GM21528 (cell line): ENCODE measurements at regions not wholly inside any gene's neighbourhood (a gene's known extent, or its start where the extent isn't known, plus 50 kb on each side); places are given as distances from the start of the nearest gene placed in this dataset.

Experiments used
- ATAC-seq: cut with Tn5 transposase; IDR thresholded peaks from one replicate; pipeline ENCODE4 v1.9.1; 2021; ENCODE audit warnings: mild to moderate bottlenecking, moderate library complexity; ENCODE audit not compliant: unreplicated experiment, low FRiP score

DNA sequence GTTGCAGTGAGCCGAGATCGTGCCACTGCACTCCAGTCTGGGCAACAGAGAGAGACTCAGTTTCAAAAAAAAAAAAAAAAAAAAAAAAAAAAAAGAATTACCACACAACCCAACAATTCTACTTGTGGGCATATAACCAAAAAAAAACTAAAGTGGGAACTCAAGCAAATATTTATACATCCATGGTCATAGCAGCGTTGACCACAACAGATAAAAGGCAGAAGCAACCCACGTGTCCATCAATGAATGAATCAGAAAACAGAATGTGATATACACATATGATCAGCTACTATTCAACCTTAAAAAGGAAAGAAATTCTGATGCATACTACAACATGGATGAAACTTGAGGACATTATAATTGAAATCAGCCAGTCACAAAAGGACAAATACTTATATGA lies 179.3 kb upstream of the NEBL start:
- ATAC-seq = no peak

DNA sequence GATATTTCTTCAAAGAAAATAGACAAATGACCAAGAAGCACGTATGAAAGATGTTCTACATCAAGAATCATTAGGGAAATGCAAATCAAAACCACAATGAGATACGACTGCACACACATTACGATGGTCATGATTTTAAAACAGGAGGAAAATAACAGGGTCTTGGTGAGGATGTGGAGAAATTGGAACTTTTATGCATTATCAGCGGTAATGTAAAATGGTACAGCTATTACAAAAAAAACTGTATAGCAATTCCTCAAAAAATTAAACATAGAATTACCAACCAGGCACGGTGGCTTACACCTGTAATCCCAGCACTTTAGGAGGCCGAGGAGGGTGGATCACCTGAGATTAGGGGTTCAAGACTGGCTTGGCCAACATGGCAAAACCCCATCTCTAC lies 178.8 kb upstream of the NEBL start:
- no peak for ATAC-seq

DNA sequence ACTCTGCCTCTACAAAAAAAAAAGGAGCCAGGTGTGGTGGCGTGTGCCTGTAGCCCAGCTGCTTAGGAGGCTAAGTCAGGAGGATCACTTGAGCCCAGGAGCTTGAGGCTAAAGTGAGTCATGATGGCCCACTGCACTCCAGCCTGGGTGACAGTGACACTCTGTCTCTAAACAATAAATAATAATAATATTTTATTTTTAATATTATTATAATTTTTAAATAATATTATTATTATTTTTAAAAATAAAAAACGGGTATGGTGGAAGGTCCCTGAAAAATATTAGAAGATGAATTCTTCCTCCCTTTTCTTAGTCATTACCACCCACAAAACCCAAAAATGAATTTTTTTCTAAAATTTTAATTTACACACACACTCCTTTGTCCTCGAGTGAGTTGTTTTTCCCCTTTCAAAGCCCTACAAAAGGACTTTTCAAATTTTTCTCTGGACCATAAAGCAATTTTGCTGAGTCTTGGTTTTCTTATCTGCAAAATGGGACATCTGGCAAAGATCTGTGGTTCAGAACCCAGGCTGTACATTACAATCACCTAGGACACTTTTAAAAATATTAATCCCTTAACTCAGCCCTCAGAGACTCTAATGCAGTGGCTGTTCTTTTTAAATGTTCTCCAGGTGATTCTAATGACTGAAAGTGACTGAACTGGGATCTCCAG lies 174.0 kb upstream of the NEBL start:
- ATAC-seq = no peak

DNA sequence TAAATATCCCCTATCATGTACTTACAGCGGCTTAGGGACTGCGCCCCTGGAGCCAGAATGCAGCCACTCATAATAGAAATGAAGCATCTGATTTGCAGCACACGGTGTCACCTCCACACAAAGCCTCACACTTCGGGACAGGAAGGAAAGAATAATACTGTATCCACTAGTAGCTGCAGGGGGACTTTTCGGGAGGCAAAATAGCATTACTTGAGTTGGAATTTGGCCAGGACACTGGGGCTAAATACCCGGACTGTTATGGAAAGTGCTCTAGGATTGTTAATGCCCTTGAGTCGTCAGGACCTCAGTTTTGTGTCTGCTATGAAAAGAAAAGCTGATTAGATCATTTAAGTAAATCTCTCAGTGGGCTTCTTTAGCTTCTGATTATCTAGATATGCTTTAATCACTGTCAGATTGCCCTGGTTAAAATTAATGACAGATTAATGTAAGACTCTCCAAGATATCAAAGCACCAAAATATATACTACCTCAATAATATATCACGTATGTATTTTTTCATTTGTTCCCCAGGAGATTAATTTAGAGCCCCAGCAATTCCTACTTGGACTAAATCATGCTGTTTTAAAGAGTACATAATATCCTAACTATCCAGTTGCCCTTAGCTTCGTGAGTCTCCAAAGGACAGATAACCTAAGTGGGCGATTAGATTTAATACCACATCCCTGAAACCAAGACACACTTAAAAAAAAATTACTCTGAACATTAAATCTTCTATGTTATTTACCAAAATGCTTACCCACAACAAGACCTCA lies 173.0 kb upstream of the NEBL start:
- ATAC-seq = no peak

DNA sequence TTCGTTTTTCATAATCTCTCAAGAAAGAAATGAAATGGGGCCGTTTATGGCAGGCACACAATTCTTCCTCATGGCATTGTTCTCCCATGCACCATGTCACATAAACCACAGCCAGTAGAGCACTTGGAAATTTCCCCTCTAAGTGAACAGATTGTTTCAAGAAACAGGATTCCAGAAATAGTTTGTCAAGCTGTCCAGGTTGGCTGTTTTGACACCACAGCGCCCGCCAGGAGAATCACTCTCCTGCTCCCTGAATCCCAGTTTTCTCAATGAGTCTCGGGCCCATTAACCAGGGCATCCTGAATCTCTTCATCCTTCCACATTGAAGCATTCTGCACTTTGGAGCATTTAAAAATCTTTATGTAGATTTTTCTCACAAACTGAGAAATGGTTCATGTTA lies 172.2 kb upstream of the NEBL start:
- ATAC-seq = no peak

DNA sequence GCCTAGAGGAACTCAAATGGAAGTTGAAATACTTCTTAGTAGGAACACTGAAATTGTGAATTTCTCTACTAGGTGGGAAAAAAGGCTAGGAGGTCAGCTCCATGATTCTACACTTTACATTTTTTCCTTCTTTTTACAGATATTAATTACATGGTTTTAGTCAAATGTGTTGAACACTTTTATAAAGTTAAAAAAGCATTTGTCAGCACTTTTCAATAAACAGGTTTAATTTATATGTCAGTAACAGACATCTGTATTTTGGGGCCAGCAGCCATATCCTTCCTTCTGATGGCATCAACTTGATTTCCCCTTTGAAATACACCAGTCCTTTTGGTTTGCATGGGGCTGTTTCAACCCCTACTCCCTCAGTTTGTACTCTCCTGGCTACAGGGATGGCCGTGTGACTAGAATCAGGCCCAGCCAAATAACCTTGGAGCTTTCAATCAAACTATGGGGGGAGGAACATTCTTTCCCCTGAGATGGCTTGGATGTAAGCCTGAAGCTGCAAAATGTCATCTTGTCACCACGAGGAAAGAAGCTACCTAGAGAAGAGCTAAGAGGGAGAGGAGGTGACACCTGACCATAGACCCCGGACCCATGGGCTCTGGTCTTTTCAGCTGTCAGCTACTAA lies 171.0 kb upstream of the NEBL start:
- no peak for ATAC-seq

DNA sequence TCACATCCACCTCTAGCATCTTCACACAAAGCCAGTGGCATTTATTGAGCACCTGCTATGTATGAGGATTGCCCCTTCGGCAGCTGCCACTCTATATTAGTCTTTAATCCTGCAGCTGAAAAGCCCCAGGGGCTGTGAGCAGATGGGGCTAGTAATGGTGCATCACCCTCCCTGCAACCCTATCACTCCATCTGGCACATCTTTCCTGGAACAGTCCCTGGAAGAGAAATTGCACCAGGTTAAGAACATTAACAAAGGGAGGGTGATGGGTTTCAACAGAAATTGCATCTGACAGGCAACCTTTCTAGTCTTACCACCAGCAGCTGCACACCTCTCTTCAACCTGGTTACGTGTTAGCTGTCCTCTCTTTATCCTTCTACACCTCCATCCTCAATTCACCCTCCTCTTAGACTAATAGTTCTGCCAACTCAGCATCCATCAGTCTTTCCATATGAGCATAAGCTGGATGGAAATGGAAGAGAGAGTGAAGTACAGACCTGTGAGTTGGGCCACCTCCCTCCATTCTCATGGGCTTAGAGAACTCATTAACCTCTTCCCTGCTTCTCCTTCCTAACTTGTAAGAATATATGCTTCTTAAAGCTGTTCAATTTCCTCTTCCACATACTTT lies 168.6 kb upstream of the NEBL start:
- no peak for ATAC-seq

DNA sequence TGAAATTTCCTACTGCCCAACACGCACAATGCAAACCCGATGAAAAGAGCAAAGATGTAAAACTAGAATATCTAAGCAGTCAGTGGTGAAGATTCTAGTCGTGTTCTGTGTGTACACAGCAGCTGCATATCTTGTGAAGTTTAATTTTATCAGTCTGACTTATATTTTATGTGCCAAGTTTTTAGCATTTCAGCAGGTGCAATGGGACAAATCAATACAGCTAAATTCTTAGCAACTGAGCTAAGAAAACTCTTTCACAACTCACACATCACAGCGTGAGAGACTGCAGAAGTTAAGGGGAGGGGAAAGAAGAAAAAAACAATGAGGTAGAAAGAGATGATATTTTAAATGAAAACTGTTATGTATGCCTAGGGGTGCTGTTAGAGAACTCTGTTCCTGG lies 164.9 kb upstream of the NEBL start:
- ATAC-seq = no peak

DNA sequence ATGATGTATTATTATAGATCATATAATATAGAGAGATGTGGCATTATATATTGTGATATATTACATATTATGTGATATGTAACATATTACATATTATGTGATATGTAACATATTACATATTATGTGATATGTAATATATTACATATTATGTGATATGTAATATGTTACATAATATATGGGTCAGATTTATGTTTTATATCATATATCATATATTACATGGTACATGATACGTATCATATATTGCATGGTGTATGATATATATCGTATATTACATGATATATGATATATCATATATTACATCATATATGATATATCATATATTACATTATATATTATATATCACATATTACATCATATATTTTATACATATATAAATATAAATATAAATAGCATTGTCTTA lies 164.1 kb upstream of the NEBL start:
- ATAC-seq = no peak

DNA sequence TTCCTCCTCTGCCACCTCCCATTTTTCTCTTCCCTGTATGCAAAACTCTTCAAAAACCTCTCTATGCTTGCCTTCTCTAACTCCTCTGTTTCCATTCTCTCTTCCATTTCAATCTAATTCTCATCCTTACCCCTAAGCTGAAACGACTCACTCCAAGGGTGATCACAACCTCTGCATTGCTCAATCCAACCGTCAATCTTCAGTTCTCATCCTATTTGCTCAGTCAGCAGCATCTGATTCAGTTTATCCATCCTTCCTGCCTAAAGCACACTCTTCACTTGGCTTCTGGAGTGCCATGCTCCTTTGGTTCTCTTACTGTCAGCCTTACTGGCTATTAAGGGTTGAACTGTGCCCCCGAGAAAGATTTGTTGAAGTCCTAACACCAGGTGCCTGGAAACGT lies 163.5 kb upstream of the NEBL start:
- ATAC-seq = no peak

DNA sequence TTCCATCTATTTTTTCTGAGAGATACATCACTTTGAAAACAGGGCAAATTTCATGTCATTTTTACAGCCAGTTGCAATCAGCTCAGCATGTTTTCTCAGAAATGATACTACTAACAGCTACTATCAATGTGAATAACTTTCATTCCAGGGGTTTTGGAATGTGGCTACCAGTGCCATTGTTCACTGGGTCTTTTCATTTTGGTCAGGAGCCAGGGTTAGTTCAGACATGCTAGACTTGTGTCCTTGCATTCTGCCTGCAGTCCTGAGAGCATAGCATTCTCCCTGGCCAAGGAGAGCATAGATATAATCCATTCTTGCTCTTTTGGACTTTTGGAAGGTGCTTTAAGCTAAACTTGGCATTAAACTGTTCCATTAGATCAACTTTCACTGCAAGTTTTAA lies 160.9 kb upstream of the NEBL start:
- no peak for ATAC-seq

DNA sequence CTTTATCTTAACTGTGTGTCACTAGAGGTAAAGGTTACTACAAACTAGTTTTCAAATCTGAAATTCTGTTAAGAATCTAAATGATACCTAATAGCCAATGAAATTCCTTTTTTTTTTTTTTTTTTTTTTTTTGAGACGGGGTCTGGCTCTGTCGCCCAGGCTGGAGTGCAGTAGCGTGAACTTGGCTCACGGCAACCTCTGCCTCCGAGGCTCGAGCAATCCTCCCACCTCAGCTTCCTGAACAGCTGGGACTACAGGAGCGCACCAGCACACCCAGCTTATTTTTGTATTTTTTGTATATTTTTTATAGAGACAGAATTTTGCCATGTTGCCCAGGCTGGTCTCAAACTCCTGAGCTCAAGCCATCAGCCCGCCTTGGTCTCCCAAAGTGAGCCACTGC lies 160.3 kb upstream of the NEBL start:
- no peak for ATAC-seq

DNA sequence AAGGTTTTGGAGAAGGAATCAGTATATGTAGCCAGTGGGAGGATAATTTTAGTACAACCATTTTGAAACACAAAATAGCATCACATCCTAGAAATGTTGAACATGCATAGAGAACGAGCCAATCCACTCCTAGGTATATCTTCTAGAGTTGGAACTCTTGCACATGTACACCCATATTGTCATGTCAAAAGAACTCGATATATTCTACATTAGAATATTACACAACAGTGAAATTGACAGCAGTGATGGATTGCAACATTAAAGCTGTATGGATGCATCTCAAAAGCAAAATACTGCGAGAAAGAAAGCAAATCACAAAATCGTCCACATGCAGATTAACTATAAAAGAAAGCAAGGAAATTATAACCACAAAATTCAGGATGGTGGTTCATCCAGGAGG lies 159.3 kb upstream of the NEBL start:
- no peak for ATAC-seq

DNA sequence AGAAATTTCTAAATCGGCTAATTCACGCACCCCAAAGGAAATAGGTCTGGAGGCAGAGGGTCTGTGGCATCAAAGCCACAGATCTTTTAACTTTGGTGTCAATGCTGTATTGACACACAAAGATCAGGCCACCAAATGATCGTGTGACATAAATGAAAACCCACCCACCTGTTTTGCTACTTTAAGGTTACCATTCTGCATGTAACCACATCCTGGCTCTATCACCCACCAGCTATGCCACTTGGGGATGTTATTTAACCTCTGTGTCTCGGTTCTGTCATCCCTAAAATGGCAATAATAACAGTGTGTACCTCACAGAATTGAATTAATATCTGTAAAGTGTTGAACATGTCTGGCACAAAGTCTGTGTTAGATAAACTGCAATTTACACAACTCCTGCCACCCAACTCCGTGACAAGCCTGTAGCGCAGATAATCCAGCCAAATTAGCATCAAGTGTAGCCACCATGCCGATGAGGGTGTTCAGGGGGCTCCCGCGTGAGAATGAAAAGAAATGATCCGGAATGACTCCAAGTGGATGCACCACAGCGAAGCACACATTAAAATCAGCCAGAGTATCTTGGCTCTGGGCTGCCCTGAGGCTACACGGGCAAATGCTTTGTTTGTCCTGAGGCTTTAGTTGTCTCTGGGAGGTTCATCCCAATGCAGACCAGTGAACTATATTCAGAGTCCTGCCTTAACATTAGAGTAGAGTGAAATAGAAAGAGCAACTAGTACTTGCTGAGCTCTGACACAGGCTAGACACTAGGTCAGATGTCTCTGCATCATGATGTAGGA lies 158.4 kb upstream of the NEBL start:
- ATAC-seq = no peak

DNA sequence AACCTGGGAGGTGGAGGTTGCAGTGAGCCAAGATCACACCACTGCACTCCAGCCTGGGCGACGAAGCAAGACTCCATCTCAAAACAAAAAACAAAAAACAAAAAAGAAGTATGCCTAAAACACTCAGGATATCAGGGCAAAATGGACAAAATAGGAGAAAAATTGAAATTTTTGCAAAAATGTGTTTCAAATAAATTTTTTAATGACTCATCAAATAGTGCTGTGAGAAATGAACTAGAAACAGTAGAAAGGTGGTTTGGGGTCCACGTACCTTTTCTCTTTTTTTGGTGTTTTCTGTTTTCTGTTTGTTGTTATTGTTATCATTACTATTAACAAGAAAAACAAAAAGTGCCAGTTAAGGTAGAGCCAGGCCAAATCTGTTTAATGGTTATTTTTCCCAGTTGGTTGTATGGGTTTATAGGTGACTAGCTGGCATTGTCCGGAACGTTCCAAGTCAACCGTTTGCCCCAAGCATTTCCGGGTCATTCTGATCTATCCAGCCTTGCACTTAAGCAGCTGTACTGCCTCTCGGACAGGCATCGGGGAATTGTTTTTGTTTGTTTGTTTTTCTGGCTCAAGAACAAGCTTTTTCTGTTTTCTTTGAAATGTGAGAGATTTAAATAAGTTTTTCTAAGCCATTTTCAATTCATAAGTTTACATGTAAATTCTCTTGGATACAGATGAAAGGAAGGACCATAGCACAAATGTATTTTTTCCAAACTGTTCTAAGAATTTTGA lies 157.0 kb upstream of the NEBL start:
- no peak for ATAC-seq

DNA sequence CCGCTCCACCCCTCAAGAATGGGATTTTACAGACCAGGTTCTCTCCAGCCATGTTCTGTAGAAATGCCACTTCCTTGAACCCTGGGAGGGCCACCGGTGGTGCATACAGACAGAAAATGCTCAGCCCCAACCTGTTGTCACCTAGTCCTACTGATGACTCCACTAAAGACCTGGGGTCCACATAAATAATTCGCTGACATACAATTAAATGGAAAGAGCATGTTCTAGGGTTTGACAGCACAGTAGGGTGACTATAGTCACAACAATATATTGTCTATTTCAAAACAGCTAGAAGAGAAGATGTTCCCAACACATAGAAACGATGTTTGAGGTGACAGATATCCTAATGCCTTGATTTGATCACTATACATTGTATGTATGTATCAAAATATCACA lies 155.6 kb upstream of the NEBL start:
- no peak for ATAC-seq

DNA sequence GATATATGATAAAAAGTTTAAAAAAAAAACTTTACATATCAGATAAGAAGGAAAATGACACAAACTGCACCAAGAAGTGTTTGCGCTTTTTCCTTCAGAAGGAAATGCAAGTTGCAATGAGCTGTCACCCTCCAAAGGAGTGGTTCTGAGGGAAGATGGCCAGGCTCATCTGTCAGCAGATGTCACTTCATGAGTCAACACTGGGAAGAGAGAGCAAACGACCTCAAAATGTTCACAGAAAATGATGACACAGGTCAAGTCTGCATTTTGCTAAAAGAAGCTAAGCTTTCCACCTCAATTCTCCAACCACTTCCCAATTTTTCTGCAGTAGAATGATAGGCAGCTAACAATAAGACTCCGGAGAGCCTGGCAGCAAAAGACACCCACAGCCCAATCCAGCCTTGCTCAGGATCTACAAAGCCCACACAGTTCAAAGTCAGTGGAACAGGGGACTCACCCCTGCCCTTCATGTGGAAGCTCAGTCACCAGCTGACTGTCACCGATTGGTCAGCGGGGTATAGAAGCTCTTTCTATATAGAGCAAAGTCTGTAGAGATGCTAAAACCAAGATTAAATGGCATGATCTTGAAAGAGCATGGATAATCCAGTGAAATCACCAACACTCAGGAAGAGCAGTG lies 155.1 kb upstream of the NEBL start:
- no peak for ATAC-seq

DNA sequence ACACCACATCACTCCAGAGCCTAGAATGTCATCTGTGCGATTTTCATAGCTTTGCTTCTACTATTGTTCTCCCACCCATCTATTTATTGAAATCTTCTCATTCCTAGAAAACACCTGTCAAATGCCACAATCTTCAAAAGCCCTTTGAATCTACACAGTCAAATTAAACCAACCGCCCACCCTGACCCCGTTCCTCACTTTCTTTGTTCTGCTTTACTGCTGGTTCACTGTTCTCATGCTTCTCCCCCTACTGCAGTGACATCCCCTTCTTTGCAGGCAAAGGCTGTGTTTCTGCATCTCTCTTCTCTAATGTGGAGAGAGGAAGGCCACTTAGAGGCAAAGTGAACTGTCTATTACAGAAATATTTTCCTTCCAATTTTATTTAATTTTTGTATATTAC lies 152.4 kb upstream of the NEBL start:
- ATAC-seq = no peak

DNA sequence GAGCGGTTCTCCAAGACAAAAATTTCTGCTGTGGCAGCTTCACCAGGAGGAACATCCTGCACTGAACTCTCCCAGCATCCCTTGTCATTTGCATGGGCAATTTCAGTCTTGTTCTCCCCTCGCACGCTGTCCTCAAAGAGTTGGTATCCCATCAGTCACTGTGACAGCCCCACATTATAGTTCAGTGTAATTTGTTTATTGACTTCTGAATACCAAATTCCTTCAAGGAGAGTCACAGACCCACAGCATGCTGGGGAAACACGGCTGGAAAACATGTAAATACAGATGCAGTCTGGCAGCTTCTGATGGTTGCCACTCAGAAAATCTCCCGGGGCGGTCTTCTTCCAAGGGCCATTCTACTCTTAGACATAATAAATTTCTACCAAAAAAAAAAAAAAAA lies 151.0 kb upstream of the NEBL start:
- no peak for ATAC-seq

DNA sequence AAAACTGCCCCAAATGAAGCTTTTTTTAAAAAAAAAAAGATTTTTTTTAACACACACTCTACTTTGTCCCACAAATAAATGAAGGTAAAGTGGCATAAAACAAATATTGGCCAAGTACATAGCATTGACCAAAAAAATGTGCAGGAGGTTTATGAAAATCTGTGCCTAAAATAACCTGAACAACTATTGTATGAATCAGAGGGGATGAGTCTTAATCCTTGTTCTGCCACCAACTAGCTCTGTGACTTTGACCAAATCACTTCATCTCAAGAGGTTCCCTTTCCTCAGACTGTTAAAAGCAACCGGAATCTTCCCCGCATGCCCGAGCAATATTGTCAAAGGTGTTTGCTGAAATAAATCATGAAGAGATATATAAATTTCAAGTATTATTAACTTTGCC lies 150.4 kb upstream of the NEBL start:
- ATAC-seq = no peak
